ENCODE measurements at regions not wholly inside any gene's neighbourhood (a gene's known extent, or its start where the extent isn't known, plus 50 kb on each side); places are given as distances from the start of the nearest gene placed in this dataset.

DNA sequence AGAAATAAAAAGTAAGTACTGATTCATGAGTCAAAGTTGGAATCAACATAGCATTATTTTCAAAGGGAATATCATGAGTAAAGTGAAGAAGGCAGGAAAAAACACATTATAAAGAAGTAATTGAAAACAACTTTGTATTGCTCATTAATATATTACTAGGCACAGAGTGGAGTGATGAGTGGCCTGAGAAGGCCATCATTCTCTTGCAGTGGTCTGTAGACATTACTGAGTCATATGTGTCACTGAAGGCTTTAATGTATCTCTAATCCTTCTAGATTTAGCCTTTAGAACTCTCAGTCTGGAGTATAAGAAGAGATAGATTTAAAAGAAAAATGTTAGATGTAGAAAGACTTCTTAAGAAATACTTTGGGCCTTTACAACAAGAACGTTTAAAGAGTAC is 881.4 kb downstream of the DNAH5 start (continued):
- TF ChIP-seq, protein P1, sequence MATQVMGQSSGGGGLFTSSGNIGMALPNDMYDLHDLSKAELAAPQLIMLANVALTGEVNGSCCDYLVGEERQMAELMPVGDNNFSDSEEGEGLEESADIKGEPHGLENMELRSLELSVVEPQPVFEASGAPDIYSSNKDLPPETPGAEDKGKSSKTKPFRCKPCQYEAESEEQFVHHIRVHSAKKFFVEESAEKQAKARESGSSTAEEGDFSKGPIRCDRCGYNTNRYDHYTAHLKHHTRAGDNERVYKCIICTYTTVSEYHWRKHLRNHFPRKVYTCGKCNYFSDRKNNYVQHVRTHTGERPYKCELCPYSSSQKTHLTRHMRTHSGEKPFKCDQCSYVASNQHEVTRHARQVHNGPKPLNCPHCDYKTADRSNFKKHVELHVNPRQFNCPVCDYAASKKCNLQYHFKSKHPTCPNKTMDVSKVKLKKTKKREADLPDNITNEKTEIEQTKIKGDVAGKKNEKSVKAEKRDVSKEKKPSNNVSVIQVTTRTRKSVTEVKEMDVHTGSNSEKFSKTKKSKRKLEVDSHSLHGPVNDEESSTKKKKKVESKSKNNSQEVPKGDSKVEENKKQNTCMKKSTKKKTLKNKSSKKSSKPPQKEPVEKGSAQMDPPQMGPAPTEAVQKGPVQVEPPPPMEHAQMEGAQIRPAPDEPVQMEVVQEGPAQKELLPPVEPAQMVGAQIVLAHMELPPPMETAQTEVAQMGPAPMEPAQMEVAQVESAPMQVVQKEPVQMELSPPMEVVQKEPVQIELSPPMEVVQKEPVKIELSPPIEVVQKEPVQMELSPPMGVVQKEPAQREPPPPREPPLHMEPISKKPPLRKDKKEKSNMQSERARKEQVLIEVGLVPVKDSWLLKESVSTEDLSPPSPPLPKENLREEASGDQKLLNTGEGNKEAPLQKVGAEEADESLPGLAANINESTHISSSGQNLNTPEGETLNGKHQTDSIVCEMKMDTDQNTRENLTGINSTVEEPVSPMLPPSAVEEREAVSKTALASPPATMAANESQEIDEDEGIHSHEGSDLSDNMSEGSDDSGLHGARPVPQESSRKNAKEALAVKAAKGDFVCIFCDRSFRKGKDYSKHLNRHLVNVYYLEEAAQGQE (IDR thresholded peaks at IDR 0.05; ENCODE audit: unreplicated experiment): no peak
- TF ChIP-seq, protein P2, sequence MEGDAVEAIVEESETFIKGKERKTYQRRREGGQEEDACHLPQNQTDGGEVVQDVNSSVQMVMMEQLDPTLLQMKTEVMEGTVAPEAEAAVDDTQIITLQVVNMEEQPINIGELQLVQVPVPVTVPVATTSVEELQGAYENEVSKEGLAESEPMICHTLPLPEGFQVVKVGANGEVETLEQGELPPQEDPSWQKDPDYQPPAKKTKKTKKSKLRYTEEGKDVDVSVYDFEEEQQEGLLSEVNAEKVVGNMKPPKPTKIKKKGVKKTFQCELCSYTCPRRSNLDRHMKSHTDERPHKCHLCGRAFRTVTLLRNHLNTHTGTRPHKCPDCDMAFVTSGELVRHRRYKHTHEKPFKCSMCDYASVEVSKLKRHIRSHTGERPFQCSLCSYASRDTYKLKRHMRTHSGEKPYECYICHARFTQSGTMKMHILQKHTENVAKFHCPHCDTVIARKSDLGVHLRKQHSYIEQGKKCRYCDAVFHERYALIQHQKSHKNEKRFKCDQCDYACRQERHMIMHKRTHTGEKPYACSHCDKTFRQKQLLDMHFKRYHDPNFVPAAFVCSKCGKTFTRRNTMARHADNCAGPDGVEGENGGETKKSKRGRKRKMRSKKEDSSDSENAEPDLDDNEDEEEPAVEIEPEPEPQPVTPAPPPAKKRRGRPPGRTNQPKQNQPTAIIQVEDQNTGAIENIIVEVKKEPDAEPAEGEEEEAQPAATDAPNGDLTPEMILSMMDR (conservative IDR thresholded peaks at IDR 0.05; ENCODE audit: low read depth in 2 of 2): no peak

DNA sequence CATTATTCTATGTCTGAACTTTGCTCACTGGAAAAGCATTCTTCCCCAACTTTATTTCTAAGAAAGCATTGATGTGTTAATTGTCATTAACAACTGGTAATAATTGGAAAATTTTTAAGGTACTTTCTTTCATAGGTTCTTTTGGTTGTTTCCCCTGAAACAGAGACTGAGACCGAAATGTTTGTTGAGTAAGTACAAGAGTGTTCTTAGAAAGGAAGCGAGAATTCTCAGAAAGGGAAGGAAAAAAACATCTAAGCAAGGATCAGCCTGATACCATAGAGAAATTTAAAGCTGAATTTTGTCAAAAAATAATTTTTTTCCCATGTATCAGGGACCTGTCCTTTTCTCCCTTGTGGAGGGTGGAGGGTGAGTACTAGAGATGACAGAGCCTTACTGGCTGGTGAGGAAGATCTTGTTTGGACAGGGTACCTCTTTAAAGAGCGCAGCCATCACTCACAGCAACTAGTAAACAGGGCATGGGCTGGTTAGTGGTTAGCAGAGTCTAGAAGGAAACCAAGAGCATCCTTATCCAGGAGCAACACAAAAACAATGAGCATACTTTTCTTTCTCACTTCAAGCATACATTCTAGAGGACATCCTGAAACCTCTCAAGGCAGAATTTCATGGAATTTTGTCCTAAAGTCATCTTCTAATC is 898.5 kb downstream of the DNAH5 start:
- Histone ChIP-seq H3K4me3 (no peak overlapping the region), H3K4me1 (ENCODE audit: insufficient read depth) (peaks cover 12% of the 10 kb centered on the region), H3K9me2 (ENCODE audit: insufficient read depth) (0 out of 2 replicates have a peak, but pooled peaks cover 3% of the 10 kb centered on the region), H3K79me2 (replicated peaks; ENCODE audit: insufficient read depth) (no peaks in the 10 kb centered on the region), H3K36me3 (ENCODE audit: insufficient read depth) (no peaks in the 10 kb centered on the region), H3K27ac (ENCODE audit: low read depth) (no peak overlapping the region), H3K4me2 (peak overlapping the region; percentile 2; the same call in 1 of the 2 replicates), H3F3A (replicated peaks; ENCODE audit: low read depth) (no peaks in the 10 kb centered on the region), H3K27me3 (ENCODE audit: insufficient read depth) (no peaks in the 10 kb centered on the region), H4K20me1 (replicated peaks; ENCODE audit: insufficient read depth) (no peaks in the 10 kb centered on the region), H2AFZ (no peak overlapping the region)
- peaks cover 9% of the 10 kb centered on the region; the same call in 2 of the 3 replicates for H3K36me3 Mint-ChIP-seq (ENCODE audit: low read depth)
- no peak for TF ChIP-seq CREB1 (CRISPR knock-in tag; IDR thresholded peaks at IDR 0.05; ENCODE audit: low read depth)
- TF ChIP-seq, protein P3, sequence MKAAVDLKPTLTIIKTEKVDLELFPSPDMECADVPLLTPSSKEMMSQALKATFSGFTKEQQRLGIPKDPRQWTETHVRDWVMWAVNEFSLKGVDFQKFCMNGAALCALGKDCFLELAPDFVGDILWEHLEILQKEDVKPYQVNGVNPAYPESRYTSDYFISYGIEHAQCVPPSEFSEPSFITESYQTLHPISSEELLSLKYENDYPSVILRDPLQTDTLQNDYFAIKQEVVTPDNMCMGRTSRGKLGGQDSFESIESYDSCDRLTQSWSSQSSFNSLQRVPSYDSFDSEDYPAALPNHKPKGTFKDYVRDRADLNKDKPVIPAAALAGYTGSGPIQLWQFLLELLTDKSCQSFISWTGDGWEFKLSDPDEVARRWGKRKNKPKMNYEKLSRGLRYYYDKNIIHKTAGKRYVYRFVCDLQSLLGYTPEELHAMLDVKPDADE (IDR thresholded peaks at IDR 0.05): no peak
- TF ChIP-seq, protein P2 (conservative IDR thresholded peaks at IDR 0.05; ENCODE audit: low read depth in 2 of 2): no peak
- H3K27me3 Mint-ChIP-seq (ENCODE audit: insufficient read depth, low read depth, poor library complexity): no peaks in the 10 kb centered on the region
- DNase-seq (ENCODE audit: low spot score) (no peak), ATAC-seq (no peak)
- H3K9me3 Mint-ChIP-seq: peaks cover 8% of the 10 kb centered on the region; the same call in 2 of the 3 replicates
- H3K4me1 Mint-ChIP-seq: peaks cover 14% of the 10 kb centered on the region
- H3K4me3 Mint-ChIP-seq: no peak overlapping the region
- H3K27ac Mint-ChIP-seq: 0 out of 2 replicates have a peak overlapping the region, but pooled peaks have one; percentile 19

All from GM23338 (cell line).